Tibial nerve (tissue), 4 donors: ENCODE measurements at regions not wholly inside any gene's neighbourhood (a gene's known extent, or its start where the extent isn't known, plus 50 kb on each side); places are given as distances from the start of the nearest gene placed in this dataset.

Source experiments
- DNase-seq, 2 donors: peaks; one replicate each; pipeline ENCODE4 v3.0.0-alpha.2; 2019; ENCODE audit warnings: low spot score in 2 of 2
- H3K27ac ChIP-seq, 4 donors: fragments of 200-600 bp; sonication (generic) in 3 of 4; one replicate each; pipeline ENCODE4 v1.5.1; 2017 to 2019; ENCODE audit warnings: mild to moderate bottlenecking in 1 of 4
- H3K27me3 ChIP-seq, 2 donors: fragments of 200-600 bp; sonication (generic) in 1 of 2; one replicate each; pipeline versions ENCODE4 v1.5.1 to v1.6.0; 2017 to 2019
- H3K36me3 ChIP-seq, 3 donors: fragments of 200-600 bp; sonication (generic); one replicate each; pipeline ENCODE4 v1.5.1; 2018 to 2019
- H3K4me1 ChIP-seq, 4 donors: fragments of 200-600 bp; sonication (generic) in 3 of 4; one replicate each; pipeline ENCODE4 v1.5.1; 2017 to 2019
- H3K4me3 ChIP-seq, 4 donors: fragments of 200-600 bp; sonication (generic) in 3 of 4; one replicate each; pipeline ENCODE4 v1.5.1; 2017 to 2019; ENCODE audit warnings: mild to moderate bottlenecking in 1 of 4, moderate library complexity in 1 of 4
- H3K9me3 ChIP-seq, 4 donors: fragments of 200-600 bp; sonication (generic) in 3 of 4; one replicate each; pipeline ENCODE4 v1.5.1; 2017 to 2019
- EP300 ChIP-seq, 2 donors: sonication (generic); formaldehyde crosslinking; IDR thresholded peaks; one replicate each; pipeline ENCODE4 v1.6.1; 2017; ENCODE audit warnings: antibody characterized with exemption in 2 of 2, mild to moderate bottlenecking in 1 of 2
- POLR2A ChIP-seq, 2 donors: fragments of 450-650 bp; IDR thresholded peaks; one replicate each; pipeline ENCODE4 v1.6.1; 2017; ENCODE audit warnings: antibody characterized with exemption in 2 of 2, mild to moderate bottlenecking in 2 of 2, moderate library complexity in 2 of 2
- WGBS, 2 donors: methylation state at CpG; one replicate each; pipeline ENCODE4 v1.1.5; 2018; 5-methylcytosine and 5-hydroxymethylcytosine counted together
- TF ChIP-seq, protein P1 (sequence below), 5 experiments: fragments of 200-600 bp in 3 of 5; fragments of 450-650 bp in 2 of 5; sonication (generic) in 3 of 5; IDR thresholded peaks; one replicate each; pipeline ENCODE4 v1.5.1; 2016 to 2019; ENCODE audit warnings: antibody characterized with exemption in 5 of 5, mild to moderate bottlenecking in 3 of 5, moderate library complexity in 2 of 5

DNA sequence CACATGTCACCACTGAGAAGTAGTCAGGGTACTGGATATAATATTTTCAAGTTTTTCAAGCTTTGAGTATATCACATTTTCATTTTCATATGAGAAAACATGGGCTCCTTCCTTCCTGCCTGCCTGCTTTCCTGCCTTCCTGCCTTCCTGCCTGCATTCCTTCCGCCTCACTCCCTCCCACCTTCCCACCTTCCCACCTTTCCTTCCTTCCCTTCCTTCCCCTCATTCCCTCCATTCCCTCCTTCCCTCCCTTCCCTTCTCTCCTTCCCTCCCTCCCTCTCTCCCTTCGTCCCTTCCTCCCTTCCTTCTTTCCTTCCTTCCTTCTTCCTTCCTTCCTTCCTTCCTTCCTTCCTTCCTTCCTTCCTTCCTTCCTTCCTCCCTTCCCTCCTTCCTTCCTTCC lies 175.3 kb downstream of the HMHB1 start:
- H3K36me3 ChIP-seq: no peaks in the 10 kb centered on the region
- peaks cover 0 to 18% (median 0%) of the 10 kb centered on the region in 4 donors for H3K4me1 ChIP-seq
- WGBS, 2 donors: 91 to 94% methylated on average over 2 of the region's 2 CpGs
- no peak overlapping the region for H3K27ac ChIP-seq
- H3K9me3 ChIP-seq: no peaks in the 10 kb centered on the region
- no peak overlapping the region for H3K4me3 ChIP-seq
- H3K27me3 ChIP-seq: no peaks in the 10 kb centered on the region
- no peak for DNase-seq
- TF ChIP-seq EP300 (IDR thresholded peaks at IDR 0.05): no peak
- no peak for TF ChIP-seq POLR2A (IDR thresholded peaks at IDR 0.05)
- TF ChIP-seq, protein P1, sequence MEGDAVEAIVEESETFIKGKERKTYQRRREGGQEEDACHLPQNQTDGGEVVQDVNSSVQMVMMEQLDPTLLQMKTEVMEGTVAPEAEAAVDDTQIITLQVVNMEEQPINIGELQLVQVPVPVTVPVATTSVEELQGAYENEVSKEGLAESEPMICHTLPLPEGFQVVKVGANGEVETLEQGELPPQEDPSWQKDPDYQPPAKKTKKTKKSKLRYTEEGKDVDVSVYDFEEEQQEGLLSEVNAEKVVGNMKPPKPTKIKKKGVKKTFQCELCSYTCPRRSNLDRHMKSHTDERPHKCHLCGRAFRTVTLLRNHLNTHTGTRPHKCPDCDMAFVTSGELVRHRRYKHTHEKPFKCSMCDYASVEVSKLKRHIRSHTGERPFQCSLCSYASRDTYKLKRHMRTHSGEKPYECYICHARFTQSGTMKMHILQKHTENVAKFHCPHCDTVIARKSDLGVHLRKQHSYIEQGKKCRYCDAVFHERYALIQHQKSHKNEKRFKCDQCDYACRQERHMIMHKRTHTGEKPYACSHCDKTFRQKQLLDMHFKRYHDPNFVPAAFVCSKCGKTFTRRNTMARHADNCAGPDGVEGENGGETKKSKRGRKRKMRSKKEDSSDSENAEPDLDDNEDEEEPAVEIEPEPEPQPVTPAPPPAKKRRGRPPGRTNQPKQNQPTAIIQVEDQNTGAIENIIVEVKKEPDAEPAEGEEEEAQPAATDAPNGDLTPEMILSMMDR (IDR thresholded peaks at IDR 0.05): no peak

DNA sequence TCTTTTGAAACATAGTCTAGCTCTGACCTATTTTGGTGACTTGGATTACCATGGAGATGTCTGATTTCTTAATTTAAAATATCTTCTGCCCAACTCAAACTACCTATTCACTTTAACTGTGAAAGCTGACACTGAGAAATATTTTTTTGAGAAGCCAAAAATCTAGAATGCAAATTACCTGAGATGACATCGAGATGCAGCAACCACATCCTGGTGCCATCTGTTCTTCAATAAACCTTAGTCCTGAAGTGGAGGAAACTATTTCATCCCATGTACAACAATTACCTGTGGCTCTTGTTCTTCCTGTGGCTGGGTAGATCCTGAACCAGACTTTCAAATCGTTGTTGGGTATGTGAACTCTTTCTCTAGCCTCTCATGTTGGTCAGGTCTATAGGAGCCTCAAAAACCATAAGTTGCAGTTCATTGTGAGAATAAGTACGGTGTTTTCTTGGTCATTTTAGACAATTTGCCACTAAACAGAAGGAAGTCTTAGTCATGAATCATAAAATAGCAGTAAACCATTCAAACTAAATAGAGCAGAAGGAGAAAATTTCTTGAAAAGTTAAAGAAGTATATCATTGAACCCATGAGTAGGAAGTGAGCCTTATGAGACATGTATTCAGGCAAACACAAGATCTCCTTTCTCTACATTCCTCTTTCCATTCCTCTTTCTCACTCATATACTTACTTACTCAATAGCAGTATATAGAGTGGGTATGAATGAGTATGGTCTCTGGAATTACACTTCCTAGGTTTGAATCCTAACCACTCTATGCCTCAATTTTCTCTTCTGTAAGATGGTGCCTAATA lies 176.0 kb downstream of the HMHB1 start:
- Histone ChIP-seq H3K27me3 (no peaks in the 10 kb centered on the region), H3K9me3 (no peaks in the 10 kb centered on the region), H3K4me1 (peaks cover 0 to 18% (median 0%) of the 10 kb centered on the region in 4 donors), H3K36me3 (no peaks in the 10 kb centered on the region), H3K4me3 (no peak overlapping the region), H3K27ac (no peak overlapping the region)
- WGBS, 2 donors: 90 to 93% methylated on average over 3 of the region's 3 CpGs
- TF ChIP-seq POLR2A (IDR thresholded peaks at IDR 0.05): no peak
- TF ChIP-seq, protein P1 (IDR thresholded peaks at IDR 0.05): no peak
- TF ChIP-seq EP300 (IDR thresholded peaks at IDR 0.05): no peak
- DNase-seq: no peak

DNA sequence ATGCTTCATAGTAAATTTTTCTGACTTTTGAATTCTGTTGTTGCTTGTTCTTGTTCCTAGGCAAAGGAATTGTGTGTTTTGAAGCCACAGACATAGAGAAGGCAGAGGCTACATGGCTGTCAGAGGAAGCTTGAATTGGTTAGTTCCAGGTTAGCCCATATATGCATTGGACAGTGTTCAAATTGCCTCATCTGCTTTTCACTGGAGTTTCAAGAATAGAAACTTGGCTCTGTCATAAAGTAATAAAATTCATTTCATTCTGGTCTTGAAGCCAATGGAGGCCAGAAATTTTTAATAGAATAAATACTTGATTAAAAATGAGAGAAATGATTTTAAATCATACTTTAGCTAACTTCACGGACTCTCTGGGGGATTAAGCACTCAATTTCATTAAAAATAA lies 178.0 kb downstream of the YIPF5 start:
- no peaks in the 10 kb centered on the region for H3K9me3 ChIP-seq
- TF ChIP-seq EP300 (IDR thresholded peaks at IDR 0.05) (no peak), POLR2A (IDR thresholded peaks at IDR 0.05) (no peak)
- TF ChIP-seq, protein P1 (IDR thresholded peaks at IDR 0.05): no peak
- H3K36me3 ChIP-seq: no peaks in the 10 kb centered on the region
- DNase-seq: no peak
- no peak overlapping the region for H3K27ac ChIP-seq
- H3K4me1 ChIP-seq: peaks cover 0 to 3% (median 0%) of the 10 kb centered on the region in 4 donors
- no peak overlapping the region for H3K4me3 ChIP-seq
- WGBS, 2 donors: 73 to 78% methylated on average over 1 of the region's 1 CpG
- H3K27me3 ChIP-seq: no peaks in the 10 kb centered on the region

DNA sequence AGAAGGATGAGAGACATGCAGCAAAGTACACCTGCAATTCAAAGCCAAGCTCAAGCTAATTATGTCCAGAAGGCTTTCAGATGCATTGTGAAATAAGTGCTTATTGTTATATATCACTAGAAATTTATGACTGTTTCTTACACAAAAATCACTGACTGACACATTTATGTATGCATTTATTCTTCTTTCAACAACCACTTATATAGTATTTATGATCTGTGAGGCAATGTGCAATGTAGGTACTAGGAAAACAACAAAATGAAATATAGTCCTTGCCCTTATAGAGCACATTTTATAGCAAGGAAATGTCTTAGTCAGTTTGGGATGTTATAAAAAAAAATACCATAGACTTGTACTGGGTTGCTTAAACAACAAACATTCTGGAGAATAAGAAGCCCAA lies 167.6 kb downstream of the YIPF5 start:
- no peaks in the 10 kb centered on the region for H3K4me1 ChIP-seq
- H3K27me3 ChIP-seq: no peaks in the 10 kb centered on the region
- no peak for DNase-seq
- H3K27ac ChIP-seq: no peak overlapping the region
- TF ChIP-seq, protein P1 (IDR thresholded peaks at IDR 0.05): no peak
- no peak for TF ChIP-seq EP300 (IDR thresholded peaks at IDR 0.05)
- TF ChIP-seq POLR2A (IDR thresholded peaks at IDR 0.05): no peak
- no peaks in the 10 kb centered on the region for H3K9me3 ChIP-seq
- H3K4me3 ChIP-seq: no peak overlapping the region
- H3K36me3 ChIP-seq: no peaks in the 10 kb centered on the region

DNA sequence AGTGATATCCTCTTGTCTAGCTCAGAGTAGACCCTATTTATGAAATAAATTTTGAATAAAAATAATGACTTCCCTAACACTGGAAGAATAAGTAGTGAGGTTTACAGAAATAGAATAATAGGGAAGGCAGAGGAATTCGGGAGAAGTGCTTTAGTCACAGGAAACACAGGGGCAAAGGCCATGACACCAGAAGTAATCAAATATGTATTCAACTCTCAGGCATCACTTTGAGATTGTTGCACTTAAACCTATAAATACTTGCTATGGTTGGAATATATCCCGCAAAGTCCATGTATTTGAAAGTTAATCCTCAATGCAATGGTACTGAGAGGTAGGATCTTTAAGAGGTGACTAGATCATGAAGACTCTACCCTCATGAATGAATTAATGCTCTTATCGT lies 166.8 kb downstream of the YIPF5 start:
- 66% methylated on average over 3 of the region's 3 CpGs for WGBS, 2 donors
- no peaks in the 10 kb centered on the region for H3K9me3 ChIP-seq
- no peak for TF ChIP-seq EP300 (IDR thresholded peaks at IDR 0.05)
- TF ChIP-seq POLR2A (IDR thresholded peaks at IDR 0.05): no peak
- TF ChIP-seq, protein P1 (IDR thresholded peaks at IDR 0.05): no peak
- H3K27me3 ChIP-seq: no peaks in the 10 kb centered on the region
- no peak for DNase-seq
- no peaks in the 10 kb centered on the region for H3K36me3 ChIP-seq
- H3K4me3 ChIP-seq: no peak overlapping the region
- H3K27ac ChIP-seq: no peak overlapping the region
- H3K4me1 ChIP-seq: no peaks in the 10 kb centered on the region
